NCI-H524 treated with DMSO at 0.1 percent for 48 hours (cell line): ENCODE measurements at regions not wholly inside any gene's neighbourhood (a gene's known extent, or its start where the extent isn't known, plus 50 kb on each side); places are given as distances from the start of the nearest gene placed in this dataset.

ENCODE experiments used
- DNase-seq: peaks from one replicate; lab custom pipeline; 2025; lab: John Stamatoyannopoulos, UW

DNA sequence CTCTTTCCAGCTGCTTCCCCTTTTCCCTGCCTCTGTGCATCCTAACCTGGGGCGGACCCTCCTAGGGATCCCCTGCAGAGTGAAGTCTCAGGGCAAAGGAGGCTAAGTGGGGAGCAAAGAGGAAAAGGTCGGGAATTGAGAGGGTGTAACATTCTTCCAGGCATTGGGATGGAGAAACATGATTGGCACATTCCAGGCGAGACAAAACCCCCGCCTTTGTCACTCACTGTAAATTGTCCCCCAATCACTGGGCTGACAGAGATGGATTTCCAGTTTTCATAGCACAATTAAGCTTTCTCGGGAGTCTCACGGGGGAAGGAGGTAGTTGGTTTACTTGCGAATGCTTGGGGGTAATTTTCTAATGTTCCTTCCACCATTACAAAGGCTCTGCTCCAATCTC lies 74.9 kb downstream of the MIAT start:
- no peak for DNase-seq

DNA sequence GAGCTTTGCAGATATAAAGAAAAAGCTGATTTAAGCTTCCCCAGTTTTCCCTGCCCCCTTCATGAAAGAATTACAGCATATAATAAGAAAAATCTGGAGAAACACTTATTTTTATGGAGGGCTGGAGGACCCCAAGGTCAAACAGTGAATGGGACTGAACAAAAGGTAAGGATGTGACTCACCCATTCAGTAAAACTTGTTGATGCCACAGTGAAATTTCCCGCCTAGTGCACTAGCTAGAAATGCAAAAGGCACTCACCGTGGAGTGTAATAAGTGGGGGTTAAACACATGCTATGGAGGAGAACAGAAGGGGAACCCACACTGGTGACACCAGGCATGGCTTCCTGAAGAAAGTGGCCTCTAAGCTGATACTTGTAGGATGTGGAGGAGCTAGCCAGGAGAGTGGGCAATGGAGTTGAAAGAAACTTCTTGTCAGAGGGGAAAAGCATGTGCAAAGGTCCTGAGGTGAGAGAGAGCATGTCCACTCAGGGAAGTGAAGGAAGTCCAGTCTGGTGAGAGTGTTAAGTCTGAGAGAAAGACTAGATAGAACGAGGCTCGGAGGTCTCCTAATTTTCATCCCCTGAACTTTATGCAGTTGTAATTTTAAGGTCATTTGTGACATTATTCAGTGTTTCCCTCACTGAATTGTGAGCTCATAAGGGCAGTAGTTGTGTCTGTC lies 77.1 kb downstream of the MIAT start:
- no peak for DNase-seq

GRCh38 chr22:26735019-26735409 lies 77.6 kb downstream of the MIAT start:
- DNase-seq = no peak

DNA sequence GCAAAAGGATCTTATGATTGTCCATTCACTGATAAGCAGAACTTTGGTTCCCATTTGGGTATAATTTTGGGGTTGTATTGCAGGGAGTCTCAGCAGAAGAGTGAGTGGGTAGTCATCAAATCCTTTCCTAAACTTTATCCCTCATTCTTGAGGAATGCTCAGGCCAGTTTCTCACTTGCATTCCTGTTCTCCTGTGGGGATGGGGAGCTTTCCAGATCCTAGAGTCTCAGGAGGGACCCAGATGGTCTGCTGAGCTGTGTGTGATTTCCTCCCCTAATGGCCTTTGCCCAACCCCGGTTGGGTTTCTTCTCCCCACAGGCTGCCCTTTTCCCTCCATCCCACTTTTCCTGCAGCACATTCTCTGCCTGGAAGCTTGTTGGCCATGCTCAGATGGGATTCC lies 79.9 kb downstream of the MIAT start:
- DNase-seq = no peak

- no peak for DNase-seq
Observed at GRCh38 chr22:26740253-26740652, 82.9 kb downstream of the MIAT start.

DNA sequence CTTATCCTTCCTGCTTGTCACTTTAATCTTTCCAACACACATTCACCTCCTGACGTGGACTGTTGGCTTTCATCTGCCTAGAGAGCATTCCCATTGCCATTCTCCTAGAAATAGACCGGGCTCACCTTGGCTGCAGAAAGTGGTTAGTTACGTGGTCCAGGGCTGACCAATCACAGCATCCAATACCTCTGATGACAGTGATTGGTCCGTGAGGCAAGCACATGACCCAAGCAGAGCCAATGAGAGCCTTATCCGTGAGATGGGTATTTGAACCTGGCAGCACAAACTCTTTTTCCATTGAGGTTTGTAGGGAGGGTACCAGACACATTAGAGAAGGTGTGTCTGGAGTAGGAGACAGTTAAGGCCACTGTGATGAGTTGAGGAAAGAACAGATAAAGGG lies 85.8 kb downstream of the MIAT start:
- no peak for DNase-seq

- no peak for DNase-seq
Observed at GRCh38 chr22:26744892-26745808, 87.8 kb downstream of the MIAT start.

DNA sequence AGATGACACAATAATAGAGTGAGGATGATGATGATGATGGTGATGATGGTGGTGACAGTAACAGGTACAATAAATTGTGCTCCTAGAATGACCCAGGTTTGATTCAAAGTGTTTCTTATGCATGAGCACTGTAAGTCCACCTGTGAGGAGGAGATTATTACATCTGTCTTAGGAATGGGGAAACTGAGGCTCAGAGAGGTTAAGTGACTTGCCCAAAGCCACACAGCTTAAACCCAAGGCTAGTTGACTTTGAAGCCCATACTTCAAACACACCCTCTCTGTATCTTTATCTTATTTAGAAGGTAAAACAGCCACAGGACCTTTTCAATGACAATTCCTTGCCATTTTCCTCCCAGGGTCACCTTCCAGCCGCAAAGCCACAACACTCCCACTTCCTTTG lies 88.9 kb downstream of the MIAT start:
- DNase-seq = no peak

GRCh38 chr22:26748845-26749244 lies 91.5 kb downstream of the MIAT start:
- no peak for DNase-seq

DNA sequence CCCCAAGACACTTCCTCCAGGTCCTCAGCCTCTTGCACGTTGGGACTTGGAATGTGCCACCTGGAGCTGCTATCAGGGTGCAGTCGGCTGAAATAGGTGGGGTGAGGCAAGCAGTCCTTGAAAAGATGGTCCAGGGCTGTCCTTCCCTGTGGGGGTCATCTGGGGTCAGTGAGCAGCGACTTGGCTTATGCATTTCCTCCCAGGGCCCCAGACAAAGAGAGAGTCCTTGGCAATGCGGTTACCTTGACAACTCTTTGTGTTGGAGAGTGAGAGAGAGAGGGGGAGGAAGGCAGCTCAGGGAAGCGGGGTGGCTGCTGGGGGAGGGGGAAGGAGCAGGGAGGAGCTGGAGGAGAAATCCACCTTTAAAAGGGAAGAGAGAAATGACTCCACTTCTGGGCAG lies 93.8 kb downstream of the MIAT start:
- no peak for DNase-seq

GRCh38 chr22:26753125-26753862 lies 95.9 kb downstream of the MIAT start:
- DNase-seq = no peak

DNA sequence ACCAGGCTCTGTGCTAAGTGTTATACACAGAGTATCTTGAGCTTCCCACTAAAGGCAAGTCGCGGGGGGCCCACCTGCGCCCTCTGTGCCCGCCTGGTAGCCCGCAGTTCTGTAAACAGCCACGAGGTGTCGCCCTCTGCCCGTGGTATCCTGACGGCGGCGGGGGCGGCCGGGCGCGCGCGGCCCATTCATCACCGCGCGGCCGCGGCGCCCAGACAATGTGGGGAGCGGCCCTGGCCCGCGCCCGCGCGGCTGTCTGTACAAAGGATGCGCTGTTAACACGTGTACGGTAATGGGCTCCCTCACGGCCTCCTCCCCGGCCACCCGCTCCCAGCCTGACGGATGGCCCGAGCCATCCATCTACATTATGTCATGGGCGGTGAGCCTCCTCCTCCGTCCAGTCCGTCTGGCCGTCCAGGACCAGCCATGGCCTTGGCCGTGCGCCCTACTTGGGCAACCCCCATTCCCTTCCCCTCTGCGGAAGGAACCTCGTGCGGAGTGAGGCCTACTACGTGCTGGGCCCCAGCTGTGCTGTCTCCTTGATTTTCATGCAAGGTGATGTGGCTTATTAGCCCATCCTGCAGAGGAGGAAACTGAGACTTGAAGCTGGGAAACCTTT lies 99.4 kb downstream of the MIAT start:
- DNase-seq = no peak

- DNase-seq = no peak
Observed at GRCh38 chr22:26757496-26757895, 100.1 kb downstream of the MIAT start.

GRCh38 chr22:26762503-26763472 lies 105.4 kb downstream of the MIAT start:
- no peak for DNase-seq

- no peak for DNase-seq
Observed at GRCh38 chr22:26763633-26764361, 106.4 kb downstream of the MIAT start.

DNA sequence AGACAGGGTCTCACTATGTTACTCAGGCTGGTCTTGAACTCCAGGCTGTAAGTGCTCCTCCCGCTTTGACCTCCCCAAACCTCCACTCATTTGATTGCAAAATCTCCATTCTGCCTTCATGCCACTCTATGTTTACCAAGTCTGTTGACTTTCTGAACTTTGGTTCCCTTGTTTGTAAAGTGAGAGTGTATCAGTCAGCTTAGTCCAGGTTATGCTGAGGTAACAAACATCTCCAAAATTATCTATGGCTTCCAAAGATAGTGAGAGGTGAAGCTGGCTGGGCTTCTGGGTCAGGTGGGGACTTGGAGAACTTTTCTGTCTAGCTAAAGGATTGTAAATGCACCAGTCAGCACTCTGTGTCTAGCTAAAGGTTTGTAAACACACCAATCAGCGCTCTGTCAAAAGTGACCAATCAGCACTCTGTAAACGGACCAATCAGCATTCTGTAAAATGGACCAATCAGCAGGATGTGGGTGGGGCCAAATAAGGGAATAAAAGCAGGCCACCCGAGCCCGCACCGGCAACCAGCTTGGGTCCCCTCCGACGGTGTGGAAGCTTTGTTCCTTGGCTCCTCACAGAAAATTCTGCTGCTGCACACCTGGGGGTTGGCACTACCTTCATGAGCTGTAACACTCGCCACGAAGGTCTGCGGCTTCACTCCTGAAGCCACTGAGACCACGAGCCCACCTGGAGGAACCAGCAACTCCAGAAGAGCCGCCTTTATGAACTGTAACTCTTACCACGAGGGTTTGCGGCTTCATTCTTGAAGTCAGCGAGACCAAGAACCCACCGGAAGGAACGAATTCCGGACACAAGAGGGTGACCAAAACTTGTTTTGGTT lies 109.3 kb downstream of the MIAT start:
- no peak for DNase-seq

DNA sequence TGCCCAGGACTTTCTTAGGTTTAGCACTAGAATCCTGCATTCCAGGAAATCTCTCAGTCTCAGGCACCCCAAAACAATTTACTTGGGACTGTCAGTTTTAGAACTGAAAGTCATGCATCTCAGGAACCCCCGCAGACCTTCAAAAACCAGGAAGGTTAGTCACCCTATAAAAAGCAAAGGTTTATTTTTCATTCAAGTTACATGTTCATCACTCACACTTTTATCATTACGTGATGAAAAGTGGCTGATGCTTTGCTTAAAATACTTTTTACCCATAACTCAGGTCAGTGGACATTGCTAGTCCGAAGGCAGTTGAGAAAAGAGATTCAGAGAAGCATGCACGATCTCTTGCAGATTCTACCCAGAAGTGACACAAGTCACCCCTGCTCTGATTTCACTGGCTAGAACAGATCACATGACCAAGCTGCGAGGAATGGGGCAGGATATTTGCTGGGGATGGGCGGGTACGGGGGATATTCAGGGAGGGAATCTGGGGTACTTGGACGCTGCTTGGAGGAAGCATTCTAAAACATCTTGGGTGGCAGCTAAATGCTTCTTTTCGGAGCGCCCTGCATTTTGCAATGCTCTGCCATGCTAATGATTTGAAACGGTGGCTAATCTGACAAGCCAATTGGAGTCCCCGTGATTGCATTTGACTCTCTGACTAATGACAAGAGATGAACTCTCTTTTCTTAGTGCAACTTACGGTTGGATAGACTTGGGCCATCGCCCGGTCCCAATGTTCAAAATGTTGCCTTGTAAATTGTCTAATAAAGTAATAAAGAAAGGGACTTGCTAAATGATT lies 110.2 kb downstream of the MIAT start:
- DNase-seq = no peak

GRCh38 chr22:26768156-26768515 lies 110.7 kb downstream of the MIAT start:
- DNase-seq = no peak

GRCh38 chr22:26768952-26769351 lies 111.6 kb downstream of the MIAT start:
- DNase-seq = no peak
